Dermis blood vessel endothelial cell (primary cell): ENCODE measurements at regions not wholly inside any gene's neighbourhood (a gene's known extent, or its start where the extent isn't known, plus 50 kb on each side); places are given as distances from the start of the nearest gene placed in this dataset.
"Not testable (repeated sequence)": the region's sequence is repeated elsewhere in the genome, so short reads cannot be mapped to it uniquely, and the experiment has no call there.

Source experiments
- DNase-seq: peaks from one replicate; pipeline ENCODE4 v3.0.0; 2010

DNA sequence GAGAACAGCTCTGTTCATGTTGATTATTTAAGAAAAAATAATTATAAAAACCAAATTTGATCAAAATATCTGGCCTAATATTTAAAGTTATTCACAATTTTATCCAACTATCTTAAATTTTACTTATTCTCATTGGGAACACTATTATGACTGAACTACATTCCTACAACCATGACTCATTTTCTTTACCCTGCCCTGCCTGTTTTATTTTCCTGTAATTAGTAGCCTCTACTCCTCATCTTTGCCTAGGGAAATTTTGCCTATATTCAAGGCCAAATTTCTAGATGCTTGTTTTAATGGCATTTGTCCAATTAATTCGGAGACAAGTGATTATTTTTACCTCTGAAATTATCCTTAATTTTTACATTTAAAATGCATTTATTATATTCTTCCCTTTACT, 289.7 kb upstream of the TMEM229A start:
- no peak for DNase-seq

DNA sequence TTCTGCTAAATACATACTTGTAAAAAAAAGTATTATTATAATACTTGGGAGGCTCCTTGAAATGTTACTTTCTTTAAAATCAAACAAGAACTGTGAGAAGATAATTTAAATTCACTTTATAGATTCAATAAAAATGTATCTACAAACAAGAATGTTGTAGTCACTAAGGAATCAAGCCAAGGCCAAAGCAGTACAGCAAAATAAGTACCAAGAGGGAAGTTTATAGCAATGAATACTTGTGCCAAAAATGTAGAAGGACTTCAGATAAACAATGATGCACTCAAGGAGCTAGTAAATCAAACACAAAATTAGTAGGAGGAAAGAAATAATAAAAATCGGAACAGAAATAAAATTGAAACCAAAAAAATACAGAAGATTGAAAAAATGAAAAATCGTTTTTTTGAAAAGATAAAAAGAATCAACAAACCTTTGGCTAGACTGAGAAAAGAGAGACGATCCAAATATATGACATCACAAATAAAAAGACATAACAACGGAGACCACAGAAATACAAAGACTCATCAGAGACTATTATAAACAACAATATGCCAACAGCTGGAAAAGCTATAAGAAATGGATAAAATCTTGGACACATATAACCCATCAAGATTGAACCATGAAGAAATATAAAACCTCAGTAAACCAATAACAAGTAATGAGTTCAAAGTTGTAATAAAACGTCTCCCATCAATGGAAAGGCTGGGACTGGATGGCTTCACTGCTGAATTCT, 286.0 kb upstream of the TMEM229A start:
- DNase-seq = no peak

DNA sequence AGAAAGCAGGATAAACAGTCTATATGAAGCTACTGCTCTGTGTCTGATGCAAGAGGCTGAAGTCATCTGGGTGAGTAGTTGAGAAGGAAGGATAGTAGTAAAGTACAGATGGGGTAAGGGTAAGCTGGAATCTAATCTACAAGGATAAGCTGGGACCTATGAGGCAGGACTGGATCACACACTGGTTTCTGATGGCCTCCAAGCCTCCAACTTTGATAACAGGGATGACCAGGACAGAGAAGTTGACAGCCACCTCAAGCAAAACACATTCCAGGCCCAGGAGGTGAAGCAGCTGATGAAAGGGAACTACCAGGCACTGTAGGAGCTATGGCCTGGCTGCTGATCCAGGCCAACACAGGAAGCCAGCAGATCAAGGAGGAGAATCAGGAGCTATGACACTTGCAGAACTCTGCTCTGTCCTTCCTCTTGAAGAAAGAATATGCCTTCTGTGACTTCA, 278.1 kb upstream of the TMEM229A start:
- no peak for DNase-seq

DNA sequence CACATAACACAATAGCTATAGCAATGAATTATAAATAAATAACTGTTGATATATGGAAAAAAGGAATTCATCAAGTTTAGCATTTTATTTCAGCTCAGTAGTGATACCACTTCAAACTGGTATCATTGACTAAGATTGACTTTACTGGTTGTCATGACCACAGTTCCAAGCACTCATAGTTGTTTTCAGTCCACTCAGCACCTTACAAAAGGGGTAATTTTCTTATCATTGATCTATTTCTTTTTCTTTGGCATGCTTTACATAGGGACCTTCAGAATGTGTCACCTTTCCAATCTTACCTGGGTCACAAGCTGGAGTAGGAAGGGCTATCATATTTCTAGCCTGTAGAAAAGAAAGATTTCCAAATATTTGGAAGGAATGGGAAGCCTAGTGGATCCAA, 275.5 kb upstream of the TMEM229A start:
- DNase-seq = no peak

DNA sequence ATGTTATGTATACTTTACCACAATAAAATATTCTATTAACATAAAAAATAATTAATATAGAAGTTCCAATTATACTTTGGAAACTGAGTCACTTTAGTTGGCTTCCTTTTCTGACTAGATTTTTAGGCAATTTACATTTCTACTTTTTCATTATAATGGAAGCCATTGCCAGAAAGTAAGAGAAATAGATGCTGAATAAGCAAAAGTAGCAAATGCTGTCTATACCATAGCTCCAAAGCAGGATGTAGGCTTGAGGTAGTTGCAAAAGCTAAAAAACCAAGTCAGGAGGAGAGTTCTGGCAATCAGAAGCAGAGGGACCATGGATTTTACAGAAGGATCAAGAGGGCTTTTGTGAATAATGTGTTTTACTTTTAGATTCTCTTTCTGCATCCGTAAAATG, 262.4 kb upstream of the TMEM229A start:
- no peak for DNase-seq

DNA sequence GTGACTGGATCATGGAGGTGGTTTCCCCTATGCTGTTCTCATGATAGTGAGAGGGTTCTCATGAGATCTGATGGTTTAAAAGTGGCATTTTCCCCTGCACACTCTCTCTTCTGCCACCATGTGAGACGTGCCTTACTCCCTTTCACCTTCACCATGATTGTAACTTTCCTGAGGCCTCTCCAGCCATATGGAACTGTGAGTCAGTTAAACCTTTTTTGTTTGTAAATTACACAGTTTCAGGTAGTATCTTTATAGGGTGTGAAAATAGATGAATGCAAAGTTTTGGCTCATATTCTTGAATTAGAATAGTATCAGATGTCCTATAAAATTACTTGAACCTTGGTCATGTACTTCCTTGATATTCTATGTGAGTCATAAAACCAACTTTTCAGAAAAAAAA, 252.1 kb upstream of the TMEM229A start:
- DNase-seq = no peak

DNA sequence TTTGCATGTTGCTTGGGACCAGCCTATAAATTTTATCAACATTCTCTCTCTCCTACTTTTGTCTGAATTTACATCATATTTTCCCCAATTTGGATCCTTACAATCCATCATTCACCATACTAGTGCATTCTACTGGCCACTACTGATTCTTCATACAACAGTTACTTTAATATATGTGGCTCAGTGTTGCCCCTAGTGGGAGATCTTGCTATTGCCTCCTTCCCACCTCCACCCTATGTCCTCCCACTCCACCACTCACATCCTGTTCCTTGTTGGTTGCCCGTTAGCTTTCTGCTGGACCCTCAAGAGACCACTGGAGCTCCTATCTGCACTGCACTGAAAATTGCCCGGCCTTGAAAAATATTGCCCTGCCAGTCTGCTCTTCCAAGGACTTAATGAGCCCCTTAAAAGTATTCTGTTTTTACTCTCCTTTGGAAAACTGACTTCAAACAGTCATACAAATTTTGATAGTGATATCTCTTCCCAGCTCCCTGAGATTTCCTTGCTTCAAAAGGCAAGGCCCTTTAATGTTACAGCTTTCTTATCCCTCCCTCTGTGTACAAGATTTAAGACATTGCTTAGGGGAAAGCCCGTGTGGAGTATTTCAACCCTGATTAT, 243.2 kb upstream of the TMEM229A start:
- DNase-seq = peak; percentile 6

DNA sequence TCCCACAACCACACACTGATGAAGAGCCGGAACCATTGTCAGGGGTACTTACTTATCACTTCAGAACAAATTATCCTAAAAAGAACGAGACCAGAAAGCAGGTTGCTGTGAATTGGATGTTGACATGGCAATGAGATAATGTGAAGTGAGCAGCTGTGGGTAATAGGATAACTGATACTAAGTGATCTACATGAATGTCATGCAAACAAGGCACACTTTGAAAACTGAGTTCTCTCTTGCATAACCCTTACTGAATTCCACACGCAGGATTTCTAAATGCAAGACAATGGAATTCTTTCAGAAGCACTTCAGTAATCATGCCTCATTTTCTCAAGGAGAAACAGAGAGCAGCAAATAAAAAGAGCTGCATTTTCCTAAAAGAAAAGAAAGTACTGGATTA, 242.5 kb upstream of the TMEM229A start:
- no peak for DNase-seq

DNA sequence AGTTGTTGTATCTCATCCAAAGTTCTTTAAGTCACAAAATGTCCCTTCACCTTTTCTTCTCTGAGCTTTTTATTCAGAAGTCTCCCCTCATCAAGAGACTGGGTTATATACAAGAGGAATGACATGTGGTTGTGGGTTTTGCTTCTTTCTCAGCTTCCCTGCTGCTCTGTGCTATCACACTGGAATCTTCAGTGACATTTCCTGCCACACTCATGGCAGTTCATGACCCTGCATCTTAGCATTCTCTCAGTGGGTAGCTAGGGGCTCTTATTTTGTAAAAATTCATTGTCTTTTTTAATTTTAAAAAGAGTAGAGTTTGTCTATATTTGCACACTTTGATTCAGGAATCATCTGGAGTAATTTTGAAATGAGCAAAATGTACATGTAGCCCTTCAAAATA, 236.9 kb upstream of the TMEM229A start:
- DNase-seq = no peak

DNA sequence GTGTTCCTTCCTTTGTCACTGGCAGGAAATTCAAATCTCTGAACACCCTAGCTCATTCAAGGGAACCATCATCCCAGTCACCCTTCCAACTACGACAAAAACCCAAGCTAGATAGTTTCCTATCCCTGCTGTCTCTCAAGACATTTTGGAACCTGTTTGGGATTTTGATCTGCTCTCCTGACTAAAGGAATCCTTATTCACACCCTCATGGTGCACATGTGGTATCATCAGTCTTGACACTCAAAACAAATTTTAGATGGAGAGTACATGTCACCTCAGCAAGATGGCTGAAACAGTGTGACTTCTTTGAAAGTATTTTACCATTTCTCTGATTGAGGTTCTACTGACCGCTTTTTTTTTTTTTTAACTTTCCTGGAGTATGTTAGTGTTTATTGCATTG, 234.3 kb upstream of the TMEM229A start:
- DNase-seq = no peak

DNA sequence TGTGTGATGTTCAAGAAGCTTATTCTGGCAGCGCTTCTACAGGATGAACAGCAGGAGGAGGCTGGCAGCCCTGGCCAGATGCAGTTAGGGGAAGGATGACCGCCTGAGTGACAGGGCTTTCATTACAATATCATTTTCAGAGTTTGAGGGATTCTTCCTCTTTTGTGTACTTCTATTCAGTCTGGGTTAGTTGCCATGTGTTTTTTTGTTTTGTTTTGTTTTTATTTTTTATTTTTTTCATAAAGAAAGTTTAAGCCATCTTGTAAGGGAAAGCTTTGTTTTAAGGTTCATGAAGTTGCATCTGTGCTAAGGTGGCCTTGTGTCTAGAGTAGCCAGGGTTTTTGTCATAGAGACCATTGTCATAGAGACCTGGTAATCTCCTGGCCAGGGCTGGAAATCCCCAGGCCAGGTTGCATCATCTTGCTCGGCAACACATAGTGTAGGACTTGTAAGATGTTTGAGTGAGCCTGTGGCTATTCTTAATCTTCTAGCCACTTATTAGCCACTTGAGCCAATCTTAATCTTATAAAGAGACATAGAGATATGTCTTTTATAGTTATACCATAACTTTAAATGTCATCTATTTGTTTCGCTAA, 230.5 kb upstream of the TMEM229A start:
- no peak for DNase-seq

DNA sequence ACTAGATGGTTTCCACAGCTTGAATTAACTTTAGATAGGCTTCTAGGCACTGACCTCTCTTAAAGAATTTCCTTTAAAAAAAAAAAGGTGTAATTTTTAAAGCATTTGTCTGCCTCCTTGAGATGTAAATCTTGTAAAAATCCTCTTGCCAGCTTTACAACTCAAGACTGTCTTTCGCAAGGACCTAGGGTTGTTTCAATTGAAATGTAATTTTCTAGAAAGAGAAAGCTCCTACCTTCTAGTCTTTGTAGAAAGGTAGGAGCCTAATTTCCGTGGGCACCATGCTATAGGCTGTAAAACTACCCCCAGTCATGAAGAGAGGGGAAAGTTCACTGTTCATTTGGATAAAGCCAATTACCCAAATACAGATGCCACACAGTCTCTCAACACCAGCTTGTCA, 228.8 kb upstream of the TMEM229A start:
- DNase-seq = no peak

DNA sequence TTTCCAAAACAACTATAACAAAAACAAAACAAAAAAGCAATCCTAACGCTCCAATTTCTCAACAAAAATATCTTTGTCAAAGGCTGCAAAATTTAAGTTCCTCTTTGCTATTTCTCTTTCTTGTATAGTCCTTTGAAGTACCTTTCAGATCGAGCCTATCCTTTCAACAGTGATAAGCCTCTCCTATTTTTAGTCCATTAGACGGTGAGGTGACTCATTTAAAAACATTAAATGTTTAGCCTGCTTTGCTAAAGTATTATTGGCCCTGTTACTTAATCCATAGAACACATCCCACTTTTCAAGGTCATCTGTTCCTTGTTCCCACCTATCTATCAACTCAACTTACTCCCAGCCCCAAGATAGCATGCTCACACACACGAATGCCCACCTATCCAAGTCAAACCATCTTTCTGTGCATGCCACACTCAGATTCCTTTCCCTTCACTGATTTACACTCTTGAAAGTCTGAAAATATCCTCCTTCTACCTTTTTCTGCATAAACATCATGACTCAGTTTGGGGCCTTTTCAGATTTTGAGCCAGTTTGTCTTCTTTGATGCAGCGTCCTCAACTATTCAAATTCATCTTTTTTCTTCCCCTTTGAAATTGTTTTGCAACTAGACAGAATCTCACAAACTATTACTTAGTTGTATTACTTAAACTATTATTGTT, 224.9 kb upstream of the TMEM229A start:
- DNase-seq = no peak

DNA sequence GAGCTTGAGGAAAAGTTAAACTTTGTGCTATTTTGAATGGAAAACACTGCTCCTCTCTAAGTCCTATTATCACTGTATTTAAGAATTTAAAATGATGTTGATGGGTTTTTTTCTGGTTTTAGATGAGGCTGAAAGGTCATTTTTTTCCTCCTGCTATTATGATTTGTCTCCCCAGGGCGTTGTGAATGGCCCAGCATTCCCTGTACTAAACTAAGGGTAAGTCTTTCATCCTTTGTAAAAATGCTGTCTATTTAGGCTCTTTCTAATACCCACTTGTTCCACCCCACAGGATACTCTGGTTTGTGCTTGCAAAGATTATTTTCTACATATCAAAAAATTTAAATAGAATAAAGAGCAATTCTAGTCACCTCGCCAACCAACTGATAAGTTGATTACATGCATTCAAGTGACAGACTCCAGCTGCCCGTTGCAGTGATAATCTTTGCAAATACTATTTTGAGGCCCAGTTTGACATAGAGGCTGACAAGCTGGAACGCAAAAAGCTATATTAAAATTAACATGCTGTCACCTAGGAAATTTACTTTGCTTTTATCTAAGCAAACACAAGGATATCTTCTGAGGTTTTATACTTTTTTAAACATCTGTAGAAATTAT, 222.3 kb upstream of the TMEM229A start:
- no peak for DNase-seq

DNA sequence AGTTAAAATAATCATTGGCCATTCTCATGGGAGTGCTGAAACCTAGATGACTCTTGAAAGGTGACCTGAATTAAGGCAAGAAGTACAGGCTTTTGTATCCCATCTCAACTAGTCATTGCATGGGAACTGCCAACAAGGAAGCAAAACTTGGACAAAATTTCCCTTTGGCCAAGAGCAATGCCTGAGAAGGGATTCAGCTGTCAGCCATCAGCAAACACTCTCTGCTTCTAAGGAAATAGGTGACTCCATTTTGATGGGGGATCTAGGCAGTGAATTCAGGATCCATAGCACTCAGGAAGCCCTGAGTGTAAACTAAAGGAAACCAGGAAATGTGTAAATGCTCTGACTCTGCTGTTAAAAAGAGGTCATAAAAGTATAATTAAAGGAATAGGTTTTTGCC, 221.5 kb upstream of the TMEM229A start:
- DNase-seq = no peak

DNA sequence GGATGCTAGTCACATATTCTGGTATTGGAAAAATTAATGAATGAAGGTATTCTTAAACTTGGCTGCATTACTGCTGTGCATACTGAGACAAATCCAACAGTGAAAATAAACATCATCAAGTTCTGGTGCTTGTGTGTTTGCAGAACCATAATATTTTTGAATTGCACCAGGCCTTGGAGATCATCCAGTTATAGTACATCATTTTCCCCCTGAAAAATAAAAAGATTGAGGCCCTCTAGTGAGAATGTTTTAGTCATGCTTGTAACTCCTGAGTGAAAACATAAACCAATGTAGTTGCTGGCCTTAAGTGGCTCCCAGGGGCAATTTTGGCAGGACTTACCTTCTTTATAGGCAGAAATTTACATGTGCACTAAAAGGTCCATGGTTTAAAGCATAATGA, 218.8 kb upstream of the TMEM229A start:
- no peak for DNase-seq

DNA sequence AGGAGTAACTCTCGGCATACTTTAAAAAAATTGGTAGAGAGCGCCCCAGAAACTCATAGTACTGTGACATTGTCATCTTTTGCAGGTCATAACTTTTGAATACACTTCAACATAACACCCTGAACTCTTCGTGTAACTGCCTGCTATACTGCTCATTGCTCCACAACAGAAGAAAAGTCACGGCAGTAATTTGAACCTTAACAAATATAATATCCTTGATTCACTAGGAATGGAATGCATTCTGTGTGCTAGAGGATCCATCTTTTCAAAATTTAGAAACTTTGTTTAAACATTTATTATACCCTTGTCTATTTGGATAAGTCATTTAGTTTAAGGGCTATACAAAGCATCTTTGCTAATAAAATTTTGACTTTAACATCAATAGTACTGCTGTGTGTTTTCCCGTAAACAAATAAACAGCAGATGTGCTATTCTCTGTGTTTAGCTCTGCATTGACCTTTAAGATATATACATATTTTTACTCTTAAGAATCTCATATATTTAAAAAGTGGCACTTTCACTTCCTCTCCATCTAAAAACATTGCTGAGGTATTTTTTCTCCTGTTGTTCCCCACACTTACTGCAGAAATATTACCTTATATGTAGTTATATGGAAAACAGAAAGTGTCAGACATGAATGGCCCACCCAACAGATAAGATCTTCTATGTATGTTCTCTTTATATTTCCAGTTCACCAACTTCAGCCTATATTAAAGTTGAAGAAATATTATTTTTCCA, 217.6 kb upstream of the TMEM229A start:
- no peak for DNase-seq

DNA sequence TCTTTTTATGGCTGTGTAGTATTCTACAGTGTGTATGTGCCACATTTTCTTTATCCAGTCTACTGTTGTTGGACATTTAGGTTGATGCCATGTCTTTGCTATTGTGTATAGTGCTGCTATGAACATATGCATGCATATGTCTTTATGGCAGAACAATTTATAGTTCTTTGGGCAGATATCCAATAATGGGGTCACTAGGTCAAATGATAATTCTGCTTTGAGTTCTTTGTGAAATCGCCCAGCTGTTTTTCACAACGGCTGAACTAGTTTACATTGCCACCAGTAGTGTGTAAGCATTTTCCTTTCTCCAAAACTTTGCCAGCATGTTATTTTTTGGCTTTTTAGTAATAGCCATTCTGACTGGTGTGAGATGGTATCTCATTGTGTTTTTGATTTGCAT, 214.8 kb upstream of the TMEM229A start:
- no peak for DNase-seq

DNA sequence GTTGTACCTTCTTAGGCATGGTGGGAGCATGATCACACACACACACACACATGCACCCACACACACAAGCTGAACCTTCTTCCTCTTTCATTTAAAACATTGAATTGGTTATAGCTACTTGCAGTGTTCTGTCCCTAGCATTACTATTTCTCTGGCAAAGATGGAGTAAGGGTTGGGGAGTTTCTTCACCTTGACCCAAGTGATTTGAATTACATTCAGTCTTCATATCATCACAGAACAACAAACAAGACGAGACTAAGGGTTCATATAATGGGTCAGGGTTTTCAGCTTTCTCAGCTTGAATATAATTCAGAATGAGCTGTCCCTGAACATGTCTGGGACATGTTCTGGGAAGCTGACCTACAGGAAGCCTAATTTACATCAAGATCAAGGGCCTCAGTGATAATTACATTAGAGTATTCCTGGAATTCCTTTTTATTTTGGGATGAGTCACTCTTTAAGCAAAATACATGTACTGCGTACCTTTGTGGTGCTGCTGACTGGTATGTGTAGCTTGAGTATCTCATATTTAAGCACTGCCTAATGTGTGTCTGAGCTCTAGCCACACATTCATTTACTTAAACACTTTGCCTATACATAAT, 213.5 kb upstream of the TMEM229A start:
- peak; percentile 3 for DNase-seq

DNA sequence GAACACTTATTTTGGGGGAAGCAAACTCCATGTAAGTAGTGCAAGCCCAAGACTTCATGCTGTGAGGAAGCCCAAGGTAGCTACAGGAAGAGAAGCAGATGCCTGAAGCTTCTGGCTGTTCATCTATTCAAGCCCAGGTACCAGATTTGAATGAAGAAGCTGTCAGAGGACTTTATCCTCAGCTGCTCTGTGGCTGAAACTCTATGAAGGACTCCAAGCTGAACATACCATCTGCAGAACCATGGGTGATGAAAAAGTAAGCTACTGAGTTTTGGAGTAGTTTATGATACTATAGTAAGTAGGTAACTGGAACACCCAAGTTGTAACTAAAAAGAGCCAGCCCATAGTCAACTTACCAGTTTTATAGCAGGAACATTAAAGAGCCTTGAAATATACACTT, 211.6 kb upstream of the TMEM229A start:
- not testable (repeated sequence) for DNase-seq

DNA sequence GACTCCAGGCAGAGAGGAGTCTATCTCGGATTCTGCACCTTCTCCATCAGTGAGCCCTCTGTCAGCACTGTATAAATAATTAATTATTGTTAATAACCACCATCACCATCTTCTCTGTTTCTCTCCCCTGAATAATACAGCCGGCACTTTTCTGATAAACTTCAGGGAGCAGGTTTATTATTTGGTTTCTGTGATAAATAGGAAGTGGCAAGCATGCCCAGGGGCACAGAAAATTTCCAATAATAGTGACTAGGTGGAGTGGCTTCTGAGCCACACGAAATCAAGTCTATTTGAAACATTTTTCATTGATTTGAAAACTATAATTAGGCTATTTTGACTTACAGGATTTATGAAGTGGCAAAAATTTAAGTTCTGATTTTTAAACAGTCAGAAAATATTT, 186.8 kb upstream of the TMEM229A start:
- no peak for DNase-seq

DNA sequence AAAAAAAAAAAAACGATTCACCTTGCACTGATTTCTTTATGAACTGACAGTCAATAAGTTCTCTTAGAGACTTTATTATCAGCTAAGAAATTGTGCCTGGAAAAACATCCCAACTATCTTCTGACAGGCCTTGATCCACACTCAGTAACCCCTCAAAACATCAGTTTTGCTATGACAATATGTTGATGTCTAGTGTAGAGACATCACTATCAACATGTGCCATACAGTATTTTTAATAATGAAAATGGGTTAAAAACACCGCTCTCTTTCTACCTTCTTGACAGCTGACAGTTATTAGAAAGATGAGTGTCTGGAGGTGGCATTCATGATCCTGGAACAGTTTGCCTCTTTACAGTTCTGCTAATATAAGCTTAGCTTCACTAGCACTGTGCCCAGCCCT, 175.8 kb upstream of the TMEM229A start:
- no peak for DNase-seq
